HepG2 (cell line): ENCODE measurements at regions not wholly inside any gene's neighbourhood (a gene's known extent, or its start where the extent isn't known, plus 50 kb on each side); places are given as distances from the start of the nearest gene placed in this dataset.

Experiments used
- ATF1 ChIP-seq: IDR thresholded peaks from 2 replicates; pipeline ENCODE4 v1.6.1; 2016; ENCODE audit warnings: mild to moderate bottlenecking, control low read depth
- MED1 ChIP-seq: sonication (generic); formaldehyde crosslinking; IDR thresholded peaks from 2 replicates; pipeline ENCODE4 v1.4.0; 2020; ENCODE audit warnings: missing genetic modification reagents
- PRMT3 ChIP-seq: sonication (generic); formaldehyde crosslinking; IDR thresholded peaks from 2 replicates; pipeline ENCODE4 v1.8.1; 2022; ENCODE audit warnings: low read depth, mild to moderate bottlenecking, moderate library complexity, missing genetic modification reagents, borderline replicate concordance
- SP4 ChIP-seq: sonication (generic); formaldehyde crosslinking; IDR thresholded peaks from 2 replicates; pipeline ENCODE4 v1.8.1; 2023; ENCODE audit warnings: mild to moderate bottlenecking, missing genetic modification reagents
- ZNF549 ChIP-seq: sonication (generic); formaldehyde crosslinking; IDR thresholded peaks from 2 replicates; pipeline ENCODE4 v1.5.0; 2020; ENCODE audit warnings: missing genetic modification reagents
- ZNF670 ChIP-seq: sonication (generic); formaldehyde crosslinking; IDR thresholded peaks from 2 replicates; pipeline ENCODE4 v1.8.0; 2022; ENCODE audit warnings: mild to moderate bottlenecking, missing genetic modification reagents, borderline replicate concordance
- TF ChIP-seq, protein P1 (sequence below): sonication (generic); formaldehyde crosslinking; IDR thresholded peaks from 2 replicates; pipeline ENCODE4 v1.9.0; 2021; ENCODE audit warnings: missing genetic modification reagents, mild to moderate bottlenecking, borderline replicate concordance
- TF ChIP-seq, protein P2 (sequence below): IDR thresholded peaks from 2 replicates; pipeline ENCODE4 v1.6.1; 2016; ENCODE audit warnings: low read depth, borderline replicate concordance
- TF ChIP-seq, protein P3 (sequence below): sonication (generic); formaldehyde crosslinking; IDR thresholded peaks from 2 replicates; pipeline ENCODE4 v1.4.0; 2020; ENCODE audit warnings: missing genetic modification reagents, borderline replicate concordance
- TF ChIP-seq, protein P4 (sequence below): sonication (generic); formaldehyde crosslinking; IDR thresholded peaks from 2 replicates; pipeline ENCODE4 v1.5.1; 2020; ENCODE audit warnings: missing genetic modification reagents, mild to moderate bottlenecking, borderline replicate concordance

DNA sequence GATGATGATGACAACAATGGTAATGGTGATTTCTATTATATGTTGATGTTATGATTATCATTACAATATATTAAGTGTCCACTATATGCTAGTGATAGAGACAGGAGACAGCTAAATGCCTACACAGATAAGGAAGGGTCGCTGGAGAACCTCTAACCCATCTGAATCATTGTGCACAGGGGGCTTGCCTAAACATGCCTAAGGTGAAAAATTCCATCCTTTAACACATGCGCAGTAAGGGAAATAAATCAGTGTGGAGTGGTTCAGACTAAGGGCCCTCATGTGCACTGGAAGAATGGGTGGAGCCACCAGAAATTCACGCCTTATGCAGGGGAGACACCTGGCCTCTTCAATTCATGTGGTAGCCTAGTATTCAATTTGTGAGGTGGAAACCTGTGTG is 120.4 kb downstream of the TPBG start (continued):
- TF ChIP-seq, protein P1, sequence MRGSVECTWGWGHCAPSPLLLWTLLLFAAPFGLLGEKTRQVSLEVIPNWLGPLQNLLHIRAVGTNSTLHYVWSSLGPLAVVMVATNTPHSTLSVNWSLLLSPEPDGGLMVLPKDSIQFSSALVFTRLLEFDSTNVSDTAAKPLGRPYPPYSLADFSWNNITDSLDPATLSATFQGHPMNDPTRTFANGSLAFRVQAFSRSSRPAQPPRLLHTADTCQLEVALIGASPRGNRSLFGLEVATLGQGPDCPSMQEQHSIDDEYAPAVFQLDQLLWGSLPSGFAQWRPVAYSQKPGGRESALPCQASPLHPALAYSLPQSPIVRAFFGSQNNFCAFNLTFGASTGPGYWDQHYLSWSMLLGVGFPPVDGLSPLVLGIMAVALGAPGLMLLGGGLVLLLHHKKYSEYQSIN (CRISPR knock-in tag) = no peak
- TF ChIP-seq MED1 (CRISPR knock-in tag) (no peak), SP4 (CRISPR knock-in tag) (no peak), ATF1 (CRISPR knock-in tag) (no peak), ZNF670 (CRISPR knock-in tag) (no peak), ZNF549 (no peak), PRMT3 (CRISPR knock-in tag) (no peak)
- TF ChIP-seq, protein P2, sequence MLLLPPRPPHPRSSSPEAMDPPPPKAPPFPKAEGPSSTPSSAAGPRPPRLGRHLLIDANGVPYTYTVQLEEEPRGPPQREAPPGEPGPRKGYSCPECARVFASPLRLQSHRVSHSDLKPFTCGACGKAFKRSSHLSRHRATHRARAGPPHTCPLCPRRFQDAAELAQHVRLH (CRISPR knock-in tag) = no peak
- TF ChIP-seq, protein P3, sequence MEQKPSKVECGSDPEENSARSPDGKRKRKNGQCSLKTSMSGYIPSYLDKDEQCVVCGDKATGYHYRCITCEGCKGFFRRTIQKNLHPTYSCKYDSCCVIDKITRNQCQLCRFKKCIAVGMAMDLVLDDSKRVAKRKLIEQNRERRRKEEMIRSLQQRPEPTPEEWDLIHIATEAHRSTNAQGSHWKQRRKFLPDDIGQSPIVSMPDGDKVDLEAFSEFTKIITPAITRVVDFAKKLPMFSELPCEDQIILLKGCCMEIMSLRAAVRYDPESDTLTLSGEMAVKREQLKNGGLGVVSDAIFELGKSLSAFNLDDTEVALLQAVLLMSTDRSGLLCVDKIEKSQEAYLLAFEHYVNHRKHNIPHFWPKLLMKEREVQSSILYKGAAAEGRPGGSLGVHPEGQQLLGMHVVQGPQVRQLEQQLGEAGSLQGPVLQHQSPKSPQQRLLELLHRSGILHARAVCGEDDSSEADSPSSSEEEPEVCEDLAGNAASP (CRISPR knock-in tag) = no peak
- TF ChIP-seq, protein P4, sequence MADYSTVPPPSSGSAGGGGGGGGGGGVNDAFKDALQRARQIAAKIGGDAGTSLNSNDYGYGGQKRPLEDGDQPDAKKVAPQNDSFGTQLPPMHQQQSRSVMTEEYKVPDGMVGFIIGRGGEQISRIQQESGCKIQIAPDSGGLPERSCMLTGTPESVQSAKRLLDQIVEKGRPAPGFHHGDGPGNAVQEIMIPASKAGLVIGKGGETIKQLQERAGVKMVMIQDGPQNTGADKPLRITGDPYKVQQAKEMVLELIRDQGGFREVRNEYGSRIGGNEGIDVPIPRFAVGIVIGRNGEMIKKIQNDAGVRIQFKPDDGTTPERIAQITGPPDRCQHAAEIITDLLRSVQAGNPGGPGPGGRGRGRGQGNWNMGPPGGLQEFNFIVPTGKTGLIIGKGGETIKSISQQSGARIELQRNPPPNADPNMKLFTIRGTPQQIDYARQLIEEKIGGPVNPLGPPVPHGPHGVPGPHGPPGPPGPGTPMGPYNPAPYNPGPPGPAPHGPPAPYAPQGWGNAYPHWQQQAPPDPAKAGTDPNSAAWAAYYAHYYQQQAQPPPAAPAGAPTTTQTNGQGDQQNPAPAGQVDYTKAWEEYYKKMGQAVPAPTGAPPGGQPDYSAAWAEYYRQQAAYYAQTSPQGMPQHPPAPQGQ (CRISPR knock-in tag) = no peak
